ENCODE measurements at regions not wholly inside any gene's neighbourhood (a gene's known extent, or its start where the extent isn't known, plus 50 kb on each side); places are given as distances from the start of the nearest gene placed in this dataset.
"Not testable (repeated sequence)": the region's sequence is repeated elsewhere in the genome, so short reads cannot be mapped to it uniquely, and the experiment has no call there.

DNA sequence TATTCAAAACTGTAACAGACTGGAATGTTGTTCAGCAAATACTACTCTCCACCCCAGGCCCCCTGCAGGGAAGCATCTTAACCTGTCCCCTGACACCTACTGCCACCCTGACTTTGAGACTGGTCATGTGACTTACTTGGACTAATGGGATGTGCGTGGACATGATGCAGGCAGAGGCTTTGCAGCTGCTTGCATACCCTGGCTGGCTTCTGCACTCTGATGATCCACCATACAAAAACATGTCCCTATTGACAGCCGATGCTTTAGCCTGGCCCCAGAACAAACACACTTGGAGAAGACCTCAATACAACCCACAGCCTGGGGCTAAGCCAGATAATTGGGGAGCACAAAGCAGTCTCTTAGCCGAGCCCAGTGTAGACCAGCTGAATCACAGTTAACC lies 180.5 kb downstream of the ATP6V0E2 start:
- TF ChIP-seq, protein P1, sequence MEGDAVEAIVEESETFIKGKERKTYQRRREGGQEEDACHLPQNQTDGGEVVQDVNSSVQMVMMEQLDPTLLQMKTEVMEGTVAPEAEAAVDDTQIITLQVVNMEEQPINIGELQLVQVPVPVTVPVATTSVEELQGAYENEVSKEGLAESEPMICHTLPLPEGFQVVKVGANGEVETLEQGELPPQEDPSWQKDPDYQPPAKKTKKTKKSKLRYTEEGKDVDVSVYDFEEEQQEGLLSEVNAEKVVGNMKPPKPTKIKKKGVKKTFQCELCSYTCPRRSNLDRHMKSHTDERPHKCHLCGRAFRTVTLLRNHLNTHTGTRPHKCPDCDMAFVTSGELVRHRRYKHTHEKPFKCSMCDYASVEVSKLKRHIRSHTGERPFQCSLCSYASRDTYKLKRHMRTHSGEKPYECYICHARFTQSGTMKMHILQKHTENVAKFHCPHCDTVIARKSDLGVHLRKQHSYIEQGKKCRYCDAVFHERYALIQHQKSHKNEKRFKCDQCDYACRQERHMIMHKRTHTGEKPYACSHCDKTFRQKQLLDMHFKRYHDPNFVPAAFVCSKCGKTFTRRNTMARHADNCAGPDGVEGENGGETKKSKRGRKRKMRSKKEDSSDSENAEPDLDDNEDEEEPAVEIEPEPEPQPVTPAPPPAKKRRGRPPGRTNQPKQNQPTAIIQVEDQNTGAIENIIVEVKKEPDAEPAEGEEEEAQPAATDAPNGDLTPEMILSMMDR (conservative IDR thresholded peaks at IDR 0.05), result not testable (repeated sequence)
- not testable (repeated sequence) for TF ChIP-seq EZH2 (IDR thresholded peaks at IDR 0.05; ENCODE audit: low read depth)
